Keratinocyte (primary cell): ENCODE measurements at regions not wholly inside any gene's neighbourhood (a gene's known extent, or its start where the extent isn't known, plus 50 kb on each side); places are given as distances from the start of the nearest gene placed in this dataset.

Experiments
- DNase-seq: peaks from one replicate; pipeline ENCODE4 v3.0.0-alpha.2; 2011; ENCODE audit warnings: low read depth, missing footprints, low spot score
- FAIRE-seq: peaks from 2 replicates; lab custom pipeline; 2011; peaks lifted over from hg19 to GRCh38; lab: Jason Lieb, UNC
- H2AFZ ChIP-seq: 2 replicates; pipeline ENCODE4 v1.6.0; 2012; ENCODE audit warnings: low read length, control low read depth, inconsistent platforms; ENCODE audit not compliant: control insufficient read depth
- H3K27ac ChIP-seq: 2 replicates; pipeline ENCODE4 v1.5.1; 2011; ENCODE audit warnings: low read length; ENCODE audit not compliant: control insufficient read depth, insufficient read depth
- H3K27me3 ChIP-seq: 3 replicates; pipeline ENCODE4 v1.6.0; 2011; ENCODE audit warnings: low read length; ENCODE audit not compliant: control insufficient read depth, insufficient read depth; ENCODE audit errors: extremely low read depth
- H3K36me3 ChIP-seq, 2 experiments: 2 replicates in 1 of 2; 3 replicates in 1 of 2; pipeline ENCODE4 v1.5.1; 2011; ENCODE audit warnings: low read length in 2 of 2, mild to moderate bottlenecking in 1 of 2; ENCODE audit not compliant: control insufficient read depth in 2 of 2, insufficient read depth in 2 of 2; ENCODE audit errors: extremely low read depth in 1 of 2
- H3K4me1 ChIP-seq: 3 replicates; pipeline ENCODE4 v1.5.1; 2011; ENCODE audit warnings: low read length; ENCODE audit not compliant: control insufficient read depth, insufficient read depth; ENCODE audit errors: extremely low read depth
- H3K4me2 ChIP-seq: 3 replicates; pipeline ENCODE4 v1.6.0; 2011; ENCODE audit warnings: low read depth, low read length; ENCODE audit not compliant: control insufficient read depth, insufficient read depth; ENCODE audit errors: extremely low read depth
- H3K4me3 ChIP-seq, 3 experiments: fragments of 200-600 bp in 1 of 3; sonication (generic) in 1 of 3; 2 replicates in 2 of 3; 3 replicates in 1 of 3; pipeline ENCODE4 v1.5.1; 2011 to 2016; ENCODE audit warnings: low read length in 3 of 3, mild to moderate bottlenecking in 3 of 3, control low read depth in 2 of 3, inconsistent platforms in 1 of 3, low read depth in 1 of 3, mixed read lengths in 1 of 3, mixed run types in 1 of 3, moderate library complexity in 1 of 3; ENCODE audit not compliant: control insufficient read depth in 2 of 3, insufficient read depth in 2 of 3; ENCODE audit errors: extremely low read depth in 1 of 3
- H3K79me2 ChIP-seq: 2 replicates; pipeline ENCODE4 v1.6.0; 2012; ENCODE audit warnings: low read length; ENCODE audit not compliant: control insufficient read depth, insufficient read depth
- H3K9ac ChIP-seq: 3 replicates; pipeline ENCODE4 v1.6.0; 2011; ENCODE audit warnings: low read length; ENCODE audit not compliant: control insufficient read depth, insufficient read depth; ENCODE audit errors: extremely low read depth
- H3K9me1 ChIP-seq: 3 replicates; pipeline ENCODE4 v1.6.0; 2011; ENCODE audit warnings: low read length; ENCODE audit not compliant: control insufficient read depth, insufficient read depth; ENCODE audit errors: extremely low read depth
- H3K9me3 ChIP-seq: 2 replicates; pipeline ENCODE4 v1.5.1; 2012; ENCODE audit warnings: low read depth, low read length; ENCODE audit not compliant: control insufficient read depth
- H4K20me1 ChIP-seq: 3 replicates; pipeline ENCODE4 v1.6.0; 2011; ENCODE audit warnings: low read length; ENCODE audit not compliant: control insufficient read depth, insufficient read depth; ENCODE audit errors: extremely low read depth
- CTCF ChIP-seq, 3 experiments: IDR thresholded peaks in 1 of 3; conservative IDR thresholded peaks in 1 of 3; optimal IDR thresholded peaks in 1 of 3; 2 replicates in 2 of 3; 3 replicates in 1 of 3; pipeline versions ENCODE3 to v1.5.1; 2011; ENCODE audit warnings: low read length in 3 of 3, mild to moderate bottlenecking in 3 of 3, moderate library complexity in 2 of 3, control low read depth in 1 of 3, inconsistent platforms in 1 of 3; ENCODE audit not compliant: insufficient read depth in 2 of 3; ENCODE audit errors: extremely low read depth in 1 of 3
- EZH2 ChIP-seq: IDR thresholded peaks from one replicate; pipeline ENCODE4 v1.6.1; 2012; ENCODE audit warnings: inconsistent platforms, mild to moderate bottlenecking, low read length, moderate library complexity
- dilution Hi-C: fragments of 300-500 bp; cut with MboI; formaldehyde crosslinking; loops from one replicate; pipeline ENCODE4 v1.7.0; 2020; ENCODE audit warnings: low sequenced_read_pairs; ENCODE audit not compliant: extremely low pct_ligation_motif_present

DNA sequence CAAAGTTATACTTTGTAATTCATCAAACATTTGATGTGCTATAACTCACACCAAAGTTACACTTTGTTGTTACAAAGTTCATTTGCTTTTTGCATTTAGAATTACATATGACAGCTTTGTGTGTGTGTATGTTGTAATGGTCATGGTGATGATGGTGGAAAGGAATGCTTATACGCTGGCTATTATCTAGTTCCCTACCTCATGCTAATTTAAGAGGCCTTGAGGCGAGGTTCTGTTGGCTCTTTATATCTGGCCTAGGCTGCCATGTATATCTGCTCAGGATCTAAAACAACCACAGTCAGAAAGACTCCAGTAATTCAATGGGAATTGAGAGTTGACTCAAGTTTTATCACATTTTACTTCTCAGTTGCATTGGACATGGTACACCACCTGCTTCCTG, 123.4 kb downstream of the SLC17A6 start:
- peaks cover 8% of the 10 kb centered on the region for H3K9me3 ChIP-seq
- TF ChIP-seq CTCF (optimal IDR thresholded peaks at IDR 0.05 in 1 of 3, IDR thresholded peaks at IDR 0.05 in 1 of 3, conservative IDR thresholded peaks at IDR 0.05 in 1 of 3; ENCODE audit: extremely low read depth in 1 of 3, insufficient read depth in 2 of 3, low read length in 3 of 3) (no peak), EZH2 (no peak)
- no peak for FAIRE-seq
- H4K20me1 ChIP-seq = no peaks in the 10 kb centered on the region
- H2AFZ ChIP-seq = no peak overlapping the region
- DNase-seq = no peak
- H3K27me3 ChIP-seq = no peaks in the 10 kb centered on the region
- H3K79me2 ChIP-seq = no peaks in the 10 kb centered on the region
- H3K9me1 ChIP-seq = no peaks in the 10 kb centered on the region
- no peak overlapping the region for H3K4me3 ChIP-seq
- no peak overlapping the region for H3K4me2 ChIP-seq
- H3K4me1 ChIP-seq = peaks cover 41% of the 10 kb centered on the region
- no peak overlapping the region for H3K27ac ChIP-seq
- dilution Hi-C loops = no loop called here
- H3K9ac ChIP-seq = no peak overlapping the region
- H3K36me3 ChIP-seq = no peaks in the 10 kb centered on the region

GRCh38 chr11:22460181-22460580, 122.0 kb downstream of the SLC17A6 start:
- Histone ChIP-seq H3K27ac (peak overlapping the region; percentile 76), H2AFZ (no peak overlapping the region), H3K9me3 (peaks cover 8% of the 10 kb centered on the region), H3K36me3 (no peaks in the 10 kb centered on the region), H4K20me1 (no peaks in the 10 kb centered on the region), H3K9ac (no peak overlapping the region), H3K9me1 (no peaks in the 10 kb centered on the region), H3K79me2 (no peaks in the 10 kb centered on the region), H3K4me3 (no peak overlapping the region), H3K27me3 (no peaks in the 10 kb centered on the region), H3K4me2 (no peak overlapping the region), H3K4me1 (peaks cover 40% of the 10 kb centered on the region)
- TF ChIP-seq EZH2 (no peak), CTCF (optimal IDR thresholded peaks at IDR 0.05 in 1 of 3, IDR thresholded peaks at IDR 0.05 in 1 of 3, conservative IDR thresholded peaks at IDR 0.05 in 1 of 3; ENCODE audit: extremely low read depth in 1 of 3, insufficient read depth in 2 of 3, low read length in 3 of 3) (no peak)
- dilution Hi-C loops = no loop called here
- FAIRE-seq (peak; percentile 81), DNase-seq (peak; percentile 66)
